Lung (tissue), 11 donors: ENCODE measurements at regions not wholly inside any gene's neighbourhood (a gene's known extent, or its start where the extent isn't known, plus 50 kb on each side); places are given as distances from the start of the nearest gene placed in this dataset.
A peak's percentile ranks its signal among the peaks of the same experiment; 100 is the strongest.

Experiments
- ATAC-seq: fragments of 200-7000 bp; cut with Tn5 transposase; one replicate; pipeline ENCODE4 v1.9.1; 2020; ENCODE audit warnings: moderate number of reproducible peaks; ENCODE audit not compliant: insufficient read depth, low FRiP score
- DNase-seq, 3 donors: peaks; one replicate each; pipeline ENCODE4 v3.0.0-alpha.2; 2013 to 2017
- H3K27ac ChIP-seq, 2 donors: one replicate each; pipeline ENCODE4 v1.5.1; 2013; ENCODE audit warnings: mild to moderate bottlenecking in 2 of 2, moderate library complexity in 2 of 2, control low read depth in 1 of 2, inconsistent platforms in 1 of 2, low read depth in 1 of 2, low read length in 1 of 2
- H3K27me3 ChIP-seq, 3 donors: one replicate each; pipeline ENCODE4 v1.5.1; 2013; ENCODE audit warnings: low read length in 2 of 3; ENCODE audit not compliant: control insufficient read depth in 3 of 3, insufficient read depth in 3 of 3
- H3K36me3 ChIP-seq, 4 donors: one replicate each; pipeline ENCODE4 v1.5.1; 2013; ENCODE audit warnings: low read length in 4 of 4, mild to moderate bottlenecking in 1 of 4, moderate library complexity in 1 of 4; ENCODE audit not compliant: control insufficient read depth in 4 of 4, insufficient read depth in 4 of 4
- H3K4me1 ChIP-seq, 5 donors: one replicate each; pipeline ENCODE4 v1.5.1; 2013; ENCODE audit warnings: low read length in 5 of 5, mild to moderate bottlenecking in 2 of 5, moderate library complexity in 1 of 5; ENCODE audit not compliant: control insufficient read depth in 5 of 5, insufficient read depth in 5 of 5
- H3K4me3 ChIP-seq: one replicate; pipeline ENCODE4 v1.5.1; 2013; ENCODE audit warnings: mild to moderate bottlenecking, control low read depth, moderate library complexity
- H3K9ac ChIP-seq, 2 donors: one replicate each; pipeline ENCODE4 v1.5.1; 2013; ENCODE audit warnings: low read length in 2 of 2, control low read depth in 1 of 2; ENCODE audit not compliant: insufficient read depth in 1 of 2
- H3K9me3 ChIP-seq, 4 donors: one replicate each; pipeline ENCODE4 v1.5.1; 2013; ENCODE audit warnings: low read length in 3 of 4, mild to moderate bottlenecking in 1 of 4, moderate library complexity in 1 of 4; ENCODE audit not compliant: control insufficient read depth in 4 of 4, insufficient read depth in 3 of 4
- WGBS, 2 donors: extraction: QIAGEN DNeasy Blood & Tissue Kit; methylation state at CpG; one replicate each; pipeline ENCODE4 v1.1.7; 2013; 5-methylcytosine and 5-hydroxymethylcytosine counted together
- TF ChIP-seq, protein P1 (sequence below): IDR thresholded peaks from 2 replicates; pipeline ENCODE4 v1.5.1; 2012; ENCODE audit warnings: mild to moderate bottlenecking; ENCODE audit errors: control extremely low read depth, extremely low read depth
- donor health status: control.
- donor health status: control.
- donor health status: Bipolar disorder and iron deficiency.
- donor health status: healthy.
- donor health status: DM: yes; HTN: yes; CAD: no.

DNA sequence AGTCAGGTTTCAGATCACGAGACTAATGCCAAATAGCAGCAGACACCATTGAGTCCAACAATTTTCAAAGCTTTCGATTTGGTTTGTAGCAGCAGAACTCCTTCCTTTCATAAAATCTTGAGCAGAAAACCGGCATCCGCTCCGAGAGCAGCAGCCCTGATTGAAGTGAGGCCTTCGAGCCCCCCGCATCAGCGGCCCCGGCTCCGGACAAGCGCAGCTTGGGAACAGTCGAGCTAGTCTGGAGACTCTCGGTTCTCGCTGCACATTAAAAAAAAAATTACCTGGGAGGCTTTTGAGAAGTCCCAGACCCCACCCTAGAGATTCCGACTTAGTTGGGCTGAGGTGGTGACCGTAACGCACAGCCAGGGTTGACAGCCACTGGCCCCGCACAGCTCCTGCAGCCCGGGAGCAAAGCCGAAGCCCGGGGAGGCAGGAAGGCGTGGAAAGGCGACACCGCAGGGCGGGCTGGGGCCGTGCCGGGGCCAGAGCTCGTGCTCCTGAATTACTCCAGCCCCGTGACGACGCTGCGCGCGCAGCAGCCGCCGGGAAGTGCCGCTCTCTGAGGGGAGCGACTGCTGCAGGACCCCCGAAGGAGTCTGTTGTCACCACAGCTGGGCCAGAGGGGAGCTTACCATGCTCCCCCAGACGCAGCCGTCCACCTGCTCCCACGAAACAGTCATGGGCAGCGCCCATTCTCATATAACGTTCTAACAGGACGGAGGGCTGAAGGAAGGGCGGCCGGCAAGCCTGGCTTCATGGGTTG lies 57.8 kb downstream of the SPATA19 start:
- peaks cover 0 to 4% (median 0%) of the 10 kb centered on the region in 5 donors for H3K4me1 ChIP-seq
- no peaks in the 10 kb centered on the region for H3K36me3 ChIP-seq
- no peak overlapping the region for H3K27ac ChIP-seq
- no peak for ATAC-seq
- peaks cover 0 to 40% (median 36%) of the 10 kb centered on the region in 3 donors for H3K27me3 ChIP-seq
- H3K9me3 ChIP-seq: peaks cover 0 to 9% (median 0%) of the 10 kb centered on the region in 4 donors
- no peak overlapping the region for H3K9ac ChIP-seq
- peak; percentile 13 to 59 (median 35) for DNase-seq
- no peak overlapping the region for H3K4me3 ChIP-seq
- 11% methylated on average over 47 of the region's 47 CpGs for WGBS, 2 donors
- TF ChIP-seq, protein P1, sequence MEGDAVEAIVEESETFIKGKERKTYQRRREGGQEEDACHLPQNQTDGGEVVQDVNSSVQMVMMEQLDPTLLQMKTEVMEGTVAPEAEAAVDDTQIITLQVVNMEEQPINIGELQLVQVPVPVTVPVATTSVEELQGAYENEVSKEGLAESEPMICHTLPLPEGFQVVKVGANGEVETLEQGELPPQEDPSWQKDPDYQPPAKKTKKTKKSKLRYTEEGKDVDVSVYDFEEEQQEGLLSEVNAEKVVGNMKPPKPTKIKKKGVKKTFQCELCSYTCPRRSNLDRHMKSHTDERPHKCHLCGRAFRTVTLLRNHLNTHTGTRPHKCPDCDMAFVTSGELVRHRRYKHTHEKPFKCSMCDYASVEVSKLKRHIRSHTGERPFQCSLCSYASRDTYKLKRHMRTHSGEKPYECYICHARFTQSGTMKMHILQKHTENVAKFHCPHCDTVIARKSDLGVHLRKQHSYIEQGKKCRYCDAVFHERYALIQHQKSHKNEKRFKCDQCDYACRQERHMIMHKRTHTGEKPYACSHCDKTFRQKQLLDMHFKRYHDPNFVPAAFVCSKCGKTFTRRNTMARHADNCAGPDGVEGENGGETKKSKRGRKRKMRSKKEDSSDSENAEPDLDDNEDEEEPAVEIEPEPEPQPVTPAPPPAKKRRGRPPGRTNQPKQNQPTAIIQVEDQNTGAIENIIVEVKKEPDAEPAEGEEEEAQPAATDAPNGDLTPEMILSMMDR: no peak

DNA sequence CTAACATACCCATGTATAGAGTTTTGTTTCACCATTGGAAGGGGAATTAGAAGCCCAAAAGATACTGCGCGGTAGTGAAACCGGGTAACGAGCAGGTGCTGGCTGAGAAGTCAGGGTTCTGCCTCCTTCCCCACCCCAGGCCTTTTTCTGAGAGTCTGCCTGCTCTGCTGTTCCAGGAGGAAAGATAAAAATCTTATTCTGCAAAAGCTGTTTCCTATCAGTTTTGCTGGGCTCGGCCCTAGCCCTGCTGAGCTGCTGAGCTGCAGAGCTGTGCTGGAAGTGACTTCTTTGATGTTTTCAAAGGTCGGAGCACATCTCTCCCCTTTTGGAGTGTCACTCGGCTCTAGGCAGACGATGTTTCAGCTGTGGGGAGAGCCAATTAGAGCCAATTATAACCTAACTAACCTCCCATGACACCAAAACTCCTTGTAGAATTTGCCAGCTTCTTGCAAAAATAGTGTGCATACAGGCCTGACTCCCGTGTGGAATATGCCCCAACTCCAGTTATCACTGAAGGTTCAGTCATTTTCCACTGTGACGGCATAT lies 59.4 kb downstream of the SPATA19 start:
- Histone ChIP-seq H3K27me3 (peaks cover 0 to 40% (median 32%) of the 10 kb centered on the region in 3 donors), H3K27ac (no peak overlapping the region), H3K36me3 (no peaks in the 10 kb centered on the region), H3K9ac (no peak overlapping the region), H3K4me3 (no peak overlapping the region), H3K9me3 (peaks cover 0 to 12% (median 0%) of the 10 kb centered on the region in 4 donors), H3K4me1 (peaks cover 0 to 4% (median 0%) of the 10 kb centered on the region in 5 donors)
- WGBS, 2 donors: 54 to 56% methylated on average over 10 of the region's 10 CpGs
- DNase-seq (no peak), ATAC-seq (no peak)
- TF ChIP-seq, protein P1: no peak

DNA sequence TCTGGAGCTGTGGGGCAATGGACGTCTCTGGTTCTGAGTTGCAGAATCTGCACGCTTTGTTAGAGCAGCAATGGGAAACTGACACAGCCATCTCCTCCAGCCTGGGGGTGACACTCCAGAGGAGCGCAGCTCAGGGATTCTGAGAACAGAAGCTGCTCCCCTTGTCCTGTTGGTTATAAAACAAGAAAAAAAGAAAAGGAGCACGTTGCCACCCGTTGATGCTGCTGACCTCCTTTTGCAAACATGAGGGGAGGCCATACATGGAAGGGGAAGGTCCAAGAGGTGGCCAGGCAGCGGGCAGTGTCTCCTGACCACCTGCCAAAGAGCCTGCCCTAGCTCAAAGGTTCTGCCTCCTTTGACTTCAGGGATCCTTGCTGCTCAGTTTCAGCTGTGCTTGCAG lies 61.0 kb downstream of the SPATA19 start:
- Histone ChIP-seq H3K36me3 (no peaks in the 10 kb centered on the region), H3K9me3 (peaks cover 0 to 12% (median 0%) of the 10 kb centered on the region in 4 donors), H3K27ac (no peak overlapping the region), H3K27me3 (peaks cover 0 to 38% (median 22%) of the 10 kb centered on the region in 3 donors), H3K4me1 (peaks cover 0 to 4% (median 0%) of the 10 kb centered on the region in 5 donors), H3K9ac (no peak overlapping the region), H3K4me3 (no peak overlapping the region)
- TF ChIP-seq, protein P1: no peak
- ATAC-seq: no peak
- WGBS, 2 donors: 85 to 87% methylated on average over 6 of the region's 6 CpGs
- DNase-seq: no peak
